ENCODE measurements at regions not wholly inside any gene's neighbourhood (a gene's known extent, or its start where the extent isn't known, plus 50 kb on each side); places are given as distances from the start of the nearest gene placed in this dataset.

DNA sequence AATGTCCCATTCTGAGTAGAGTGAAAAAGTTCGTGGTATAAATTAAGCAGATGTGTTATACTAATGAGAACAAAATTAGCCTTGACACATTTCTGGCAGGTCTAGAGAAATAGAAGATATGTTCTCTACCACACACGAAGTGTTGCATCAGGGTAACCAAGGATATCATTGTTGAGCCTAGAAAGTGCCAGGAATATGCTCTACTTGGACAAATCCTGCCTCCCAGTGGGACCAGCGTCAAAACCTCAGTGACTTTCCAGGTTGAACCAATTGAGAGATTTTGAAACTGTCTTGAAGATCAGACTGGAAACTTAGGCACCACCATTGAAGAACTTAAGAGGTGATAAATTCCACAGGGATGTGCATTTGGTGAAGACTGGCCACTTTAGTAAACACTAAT, 115.9 kb downstream of the HPGD start:
- in situ Hi-C loops (cut with MboI; ENCODE audit: low sequenced_read_pairs), result no loop called here
- no peak overlapping the region for H2AK5ac ChIP-seq (ENCODE audit: low read depth, low read length)
- DNase-seq (no peak), ATAC-seq (ENCODE audit: low read depth) (no peak)
- TF ChIP-seq BHLHE40 (IDR thresholded peaks at IDR 0.05; ENCODE audit: low read depth, low read length) (no peak), CEBPB (IDR thresholded peaks at IDR 0.05; ENCODE audit: low read depth, low read length) (no peak), RAD21 (IDR thresholded peaks at IDR 0.05; ENCODE audit: low read length) (no peak), RFX5 (IDR thresholded peaks at IDR 0.05; ENCODE audit: low read depth, low read length) (no peak), MAFK (IDR thresholded peaks at IDR 0.05; ENCODE audit: low read depth, low read length) (no peak), SMC3 (IDR thresholded peaks at IDR 0.05; ENCODE audit: low read depth, low read length) (no peak), MAZ (IDR thresholded peaks at IDR 0.05; ENCODE audit: borderline replicate concordance, low read depth, low read length) (no peak), CHD1 (IDR thresholded peaks at IDR 0.05; ENCODE audit: low read depth, low read length) (no peak), MXI1 (IDR thresholded peaks at IDR 0.05; ENCODE audit: borderline replicate concordance, low read depth, low read length) (no peak), RCOR1 (IDR thresholded peaks at IDR 0.05; ENCODE audit: insufficient replicate concordance, low read length) (no peak), FOS (IDR thresholded peaks at IDR 0.05; ENCODE audit: low read depth, low read length) (no peak), NFE2L2 (IDR thresholded peaks at IDR 0.05; ENCODE audit: low read depth, low read length) (no peak), POLR2A (IDR thresholded peaks at IDR 0.05; ENCODE audit: low read depth, low read length) (no peak)
- TF ChIP-seq, protein P1, sequence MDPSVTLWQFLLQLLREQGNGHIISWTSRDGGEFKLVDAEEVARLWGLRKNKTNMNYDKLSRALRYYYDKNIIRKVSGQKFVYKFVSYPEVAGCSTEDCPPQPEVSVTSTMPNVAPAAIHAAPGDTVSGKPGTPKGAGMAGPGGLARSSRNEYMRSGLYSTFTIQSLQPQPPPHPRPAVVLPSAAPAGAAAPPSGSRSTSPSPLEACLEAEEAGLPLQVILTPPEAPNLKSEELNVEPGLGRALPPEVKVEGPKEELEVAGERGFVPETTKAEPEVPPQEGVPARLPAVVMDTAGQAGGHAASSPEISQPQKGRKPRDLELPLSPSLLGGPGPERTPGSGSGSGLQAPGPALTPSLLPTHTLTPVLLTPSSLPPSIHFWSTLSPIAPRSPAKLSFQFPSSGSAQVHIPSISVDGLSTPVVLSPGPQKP (IDR thresholded peaks at IDR 0.05; ENCODE audit: borderline replicate concordance, low read depth, low read length), result no peak
- TF ChIP-seq, protein P2, sequence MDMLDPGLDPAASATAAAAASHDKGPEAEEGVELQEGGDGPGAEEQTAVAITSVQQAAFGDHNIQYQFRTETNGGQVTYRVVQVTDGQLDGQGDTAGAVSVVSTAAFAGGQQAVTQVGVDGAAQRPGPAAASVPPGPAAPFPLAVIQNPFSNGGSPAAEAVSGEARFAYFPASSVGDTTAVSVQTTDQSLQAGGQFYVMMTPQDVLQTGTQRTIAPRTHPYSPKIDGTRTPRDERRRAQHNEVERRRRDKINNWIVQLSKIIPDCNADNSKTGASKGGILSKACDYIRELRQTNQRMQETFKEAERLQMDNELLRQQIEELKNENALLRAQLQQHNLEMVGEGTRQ (IDR thresholded peaks at IDR 0.05; ENCODE audit: low read depth, low read length), result no peak
- TF ChIP-seq, protein P3, sequence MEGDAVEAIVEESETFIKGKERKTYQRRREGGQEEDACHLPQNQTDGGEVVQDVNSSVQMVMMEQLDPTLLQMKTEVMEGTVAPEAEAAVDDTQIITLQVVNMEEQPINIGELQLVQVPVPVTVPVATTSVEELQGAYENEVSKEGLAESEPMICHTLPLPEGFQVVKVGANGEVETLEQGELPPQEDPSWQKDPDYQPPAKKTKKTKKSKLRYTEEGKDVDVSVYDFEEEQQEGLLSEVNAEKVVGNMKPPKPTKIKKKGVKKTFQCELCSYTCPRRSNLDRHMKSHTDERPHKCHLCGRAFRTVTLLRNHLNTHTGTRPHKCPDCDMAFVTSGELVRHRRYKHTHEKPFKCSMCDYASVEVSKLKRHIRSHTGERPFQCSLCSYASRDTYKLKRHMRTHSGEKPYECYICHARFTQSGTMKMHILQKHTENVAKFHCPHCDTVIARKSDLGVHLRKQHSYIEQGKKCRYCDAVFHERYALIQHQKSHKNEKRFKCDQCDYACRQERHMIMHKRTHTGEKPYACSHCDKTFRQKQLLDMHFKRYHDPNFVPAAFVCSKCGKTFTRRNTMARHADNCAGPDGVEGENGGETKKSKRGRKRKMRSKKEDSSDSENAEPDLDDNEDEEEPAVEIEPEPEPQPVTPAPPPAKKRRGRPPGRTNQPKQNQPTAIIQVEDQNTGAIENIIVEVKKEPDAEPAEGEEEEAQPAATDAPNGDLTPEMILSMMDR (conservative IDR thresholded peaks at IDR 0.05; ENCODE audit: low read depth, low read length), result no peak
- no peaks in the 10 kb centered on the region for H3K4me1 ChIP-seq (ENCODE audit: control insufficient read depth, insufficient read depth, low read length)
- no peak overlapping the region for H3K56ac ChIP-seq (ENCODE audit: extremely low read depth, insufficient read depth, low read length)
- 29% methylated on average over 1 of the region's 3 CpGs; no CpG with 5 or more reads in 1 of the 2 experiments for WGBS, 2 experiments (ENCODE audit: extremely low coverage in 2 of 2, insufficient read length in 1 of 2)
- no TSS peak for BruUV-seq (replicated peaks)
- no peaks in the 10 kb centered on the region for H3K36me3 ChIP-seq (ENCODE audit: control insufficient read depth, insufficient read depth, low read length)
- H2BK20ac ChIP-seq (ENCODE audit: low read depth, low read length), result no peak overlapping the region
- H3K4ac ChIP-seq (ENCODE audit: low read depth, low read length), result no peak overlapping the region
- no peak overlapping the region for H4K5ac ChIP-seq (ENCODE audit: low read depth, low read length)
- H2AFZ ChIP-seq (replicated peaks; ENCODE audit: low read length, poor library complexity), result no peak overlapping the region
- H2BK15ac ChIP-seq (ENCODE audit: low read depth, low read length), result no peak overlapping the region
- ChIA-PET CTCF (no interaction called here), POLR2A (ENCODE audit: unreplicated experiment) (no interaction called here)
- dilution Hi-C loops (cut with HindIII; ENCODE audit: low sequenced_read_pairs, unreplicated experiment), result no loop called here
- no peak overlapping the region for H2BK120ac ChIP-seq (ENCODE audit: low read depth, low read length)
- no peak overlapping the region for H3K4me2 ChIP-seq (ENCODE audit: low read depth, low read length)
- H3K23ac ChIP-seq (ENCODE audit: low read depth, low read length), result no peak overlapping the region
- H3K14ac ChIP-seq (replicated peaks; ENCODE audit: low read depth, low read length), result no peak overlapping the region
- H3K9me3 ChIP-seq (ENCODE audit: control insufficient read depth, insufficient read depth, low read length), result 0 out of 2 replicates have a peak, but pooled peaks cover 2% of the 10 kb centered on the region
- H3K18ac ChIP-seq (ENCODE audit: low read depth, low read length), result no peak overlapping the region
- H3K4me3 ChIP-seq (ENCODE audit: insufficient read depth, low read depth, low read length), result no peak overlapping the region
- H4K20me1 ChIP-seq (ENCODE audit: insufficient read depth, low read length), result no peaks in the 10 kb centered on the region
- no peak overlapping the region for H4K8ac ChIP-seq (ENCODE audit: low read depth in 2 of 2, low read length in 2 of 2)
- no peak overlapping the region for H4K91ac ChIP-seq (ENCODE audit: insufficient read depth, low read depth, low read length)
- H3K27ac ChIP-seq (ENCODE audit: insufficient read depth, low read length), result no peak overlapping the region
- H3K27me3 ChIP-seq (ENCODE audit: control insufficient read depth, insufficient read depth, low read length), result no peaks in the 10 kb centered on the region
- intact Hi-C loops (cut with micrococcal nuclease), result no loop called here
- H3K79me1 ChIP-seq (ENCODE audit: low read depth in 1 of 2, low read length in 2 of 2), result no peaks in the 10 kb centered on the region
- H3K9ac ChIP-seq (ENCODE audit: low read depth, low read length), result no peak overlapping the region
- H2AK9ac ChIP-seq (replicated peaks; ENCODE audit: low read depth, low read length, poor library complexity), result no peak overlapping the region
- no peaks in the 10 kb centered on the region for H3K9me1 ChIP-seq (ENCODE audit: insufficient read depth, low read length)
- no peak overlapping the region for H2BK5ac ChIP-seq (ENCODE audit: low read depth, low read length, poor library complexity, severe bottlenecking)
